IPS-18a (cell line): ENCODE measurements at regions not wholly inside any gene's neighbourhood (a gene's known extent, or its start where the extent isn't known, plus 50 kb on each side); places are given as distances from the start of the nearest gene placed in this dataset.

ENCODE experiments used
- H3K27ac ChIP-seq: one replicate; pipeline ENCODE4 v1.5.1; 2013; ENCODE audit warnings: low read length
- H3K27me3 ChIP-seq: one replicate; pipeline ENCODE4 v1.6.1; 2013; ENCODE audit warnings: mild to moderate bottlenecking, low read length; ENCODE audit not compliant: control insufficient read depth, insufficient read depth
- H3K36me3 ChIP-seq: one replicate; pipeline ENCODE4 v1.6.1; 2013; ENCODE audit warnings: low read depth, low read length; ENCODE audit not compliant: control insufficient read depth
- H3K4me1 ChIP-seq: one replicate; pipeline ENCODE4 v1.6.1; 2013; ENCODE audit warnings: low read depth, low read length; ENCODE audit not compliant: control insufficient read depth
- H3K4me3 ChIP-seq: one replicate; pipeline ENCODE4 v1.5.1; 2013; ENCODE audit warnings: low read length
- H3K9ac ChIP-seq: one replicate; pipeline ENCODE4 v1.6.1; 2013; ENCODE audit warnings: mild to moderate bottlenecking, low read length, moderate library complexity
- H3K9me3 ChIP-seq: one replicate; pipeline ENCODE4 v1.6.1; 2013; ENCODE audit warnings: low read depth, low read length; ENCODE audit not compliant: control insufficient read depth

DNA sequence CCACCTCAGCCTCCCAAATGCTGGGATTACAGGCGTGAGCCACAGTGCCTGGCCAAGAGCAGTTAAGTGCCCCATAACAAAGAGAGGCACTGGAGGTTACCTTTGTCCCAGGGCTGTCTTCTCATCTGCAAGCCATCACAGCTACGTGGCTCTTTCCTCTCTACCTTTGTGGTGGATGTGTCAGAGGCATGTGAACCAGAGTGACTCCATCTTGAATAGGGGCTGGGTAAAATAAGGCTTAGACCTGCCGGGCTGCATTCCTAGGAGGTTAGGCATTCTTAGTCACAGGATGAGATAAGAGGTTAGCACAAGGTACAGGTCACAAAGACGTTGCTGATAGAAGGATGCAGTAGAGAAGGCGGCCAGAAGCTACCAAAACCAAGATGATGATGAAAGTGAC, 59.4 kb upstream of the POU2F1 start:
- Histone ChIP-seq H3K9me3 (no peaks in the 10 kb centered on the region), H3K36me3 (no peaks in the 10 kb centered on the region), H3K27me3 (no peaks in the 10 kb centered on the region), H3K27ac (no peak overlapping the region), H3K4me1 (peaks cover 53% of the 10 kb centered on the region), H3K4me3 (no peak overlapping the region), H3K9ac (no peak overlapping the region)

GRCh38 chr1:167161762-167162161, 58.9 kb upstream of the POU2F1 start:
- Histone ChIP-seq H3K36me3 (no peaks in the 10 kb centered on the region), H3K27me3 (no peaks in the 10 kb centered on the region), H3K9ac (no peak overlapping the region), H3K27ac (no peak overlapping the region), H3K4me1 (peaks cover 59% of the 10 kb centered on the region), H3K9me3 (no peaks in the 10 kb centered on the region), H3K4me3 (no peak overlapping the region)

GRCh38 chr1:167165219-167165618, 55.5 kb upstream of the POU2F1 start:
- H3K4me3 ChIP-seq = no peak overlapping the region
- no peaks in the 10 kb centered on the region for H3K9me3 ChIP-seq
- H3K36me3 ChIP-seq = no peaks in the 10 kb centered on the region
- no peak overlapping the region for H3K9ac ChIP-seq
- no peaks in the 10 kb centered on the region for H3K27me3 ChIP-seq
- peaks cover 41% of the 10 kb centered on the region for H3K4me1 ChIP-seq
- no peak overlapping the region for H3K27ac ChIP-seq

DNA sequence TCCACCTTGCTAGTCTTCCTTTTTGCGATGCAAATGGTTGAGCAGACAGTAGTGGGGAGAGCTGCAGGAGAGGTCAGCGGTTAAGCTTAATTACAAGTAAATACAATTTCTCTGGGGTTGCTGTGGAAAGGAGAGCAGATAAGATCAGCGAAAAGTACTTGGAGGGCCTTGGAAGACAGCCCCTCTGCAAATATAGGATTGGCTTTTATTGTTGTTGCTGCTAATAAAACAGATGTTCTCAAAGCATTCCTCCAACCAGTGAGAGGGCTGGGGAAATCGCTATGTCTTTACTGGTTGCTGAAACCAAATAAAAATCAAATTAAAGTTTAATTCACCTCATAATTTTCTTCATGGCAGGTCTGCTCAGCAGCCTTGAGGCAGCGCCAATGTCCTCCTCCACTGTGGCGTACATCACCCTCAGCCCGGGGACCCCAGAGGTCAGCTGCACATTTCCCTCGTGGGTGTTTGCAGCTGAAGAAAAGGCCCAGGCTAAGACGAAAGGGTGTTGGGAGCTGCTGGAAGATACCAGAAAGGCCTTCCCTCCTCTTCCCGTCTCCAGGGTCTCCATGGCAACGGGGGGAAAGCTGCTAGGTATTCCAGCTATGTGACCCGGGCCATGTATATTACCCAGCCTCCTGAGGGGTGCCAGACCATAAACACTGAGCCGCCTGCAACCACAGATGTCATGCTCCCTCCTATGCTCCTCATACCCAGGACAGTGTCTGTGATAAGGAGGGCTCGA, 54.6 kb upstream of the POU2F1 start:
- H3K4me3 ChIP-seq = peak overlapping the region; percentile 48
- H3K9me3 ChIP-seq = no peaks in the 10 kb centered on the region
- H3K9ac ChIP-seq = peak overlapping the region; percentile 60
- H3K4me1 ChIP-seq = peaks cover 41% of the 10 kb centered on the region
- H3K36me3 ChIP-seq = no peaks in the 10 kb centered on the region
- H3K27ac ChIP-seq = peak overlapping the region; percentile 83
- no peaks in the 10 kb centered on the region for H3K27me3 ChIP-seq

DNA sequence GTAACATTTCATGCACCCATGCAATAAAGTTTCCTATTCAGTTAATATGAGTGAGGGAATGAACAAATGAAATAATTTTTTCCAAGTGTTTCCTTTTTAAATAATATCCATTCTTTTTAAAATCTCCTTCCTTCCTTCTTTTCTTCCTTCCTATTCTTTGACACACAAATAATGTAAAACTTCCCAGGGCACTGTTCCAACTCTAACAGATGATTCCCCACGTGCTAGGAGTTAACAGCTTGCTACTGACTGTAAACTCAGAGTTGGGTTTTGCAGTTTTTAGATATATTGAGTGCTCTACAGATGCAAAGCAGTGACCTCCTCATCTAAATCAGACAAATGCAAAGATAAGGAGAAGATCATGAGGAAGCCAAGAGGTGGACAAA, 54.0 kb upstream of the POU2F1 start:
- H3K4me1 ChIP-seq = peaks cover 41% of the 10 kb centered on the region
- H3K27me3 ChIP-seq = no peaks in the 10 kb centered on the region
- H3K9ac ChIP-seq = no peak overlapping the region
- H3K9me3 ChIP-seq = no peaks in the 10 kb centered on the region
- no peak overlapping the region for H3K27ac ChIP-seq
- no peak overlapping the region for H3K4me3 ChIP-seq
- H3K36me3 ChIP-seq = no peaks in the 10 kb centered on the region

DNA sequence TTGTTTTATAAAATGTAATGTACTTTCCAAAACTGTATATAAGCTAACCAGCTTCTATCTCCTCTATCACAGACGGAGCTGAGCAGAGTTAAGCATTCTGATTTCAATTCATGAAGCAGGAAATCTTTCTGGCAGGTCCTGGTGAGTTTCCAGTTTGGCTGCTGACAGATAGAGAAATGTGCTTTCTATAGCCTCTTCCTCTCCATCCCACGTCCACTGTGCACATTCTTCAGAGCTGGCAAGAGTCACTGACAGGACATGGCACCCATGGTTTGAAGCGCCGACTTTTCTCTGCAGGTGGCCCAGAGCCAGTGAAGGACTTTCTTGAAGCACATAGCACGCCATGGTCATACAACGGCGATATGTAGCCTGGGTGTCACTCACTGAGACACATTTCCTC, 52.3 kb upstream of the POU2F1 start:
- Histone ChIP-seq H3K4me1 (peaks cover 28% of the 10 kb centered on the region), H3K4me3 (no peak overlapping the region), H3K27ac (no peak overlapping the region), H3K9me3 (no peaks in the 10 kb centered on the region), H3K27me3 (no peaks in the 10 kb centered on the region), H3K36me3 (no peaks in the 10 kb centered on the region), H3K9ac (no peak overlapping the region)

DNA sequence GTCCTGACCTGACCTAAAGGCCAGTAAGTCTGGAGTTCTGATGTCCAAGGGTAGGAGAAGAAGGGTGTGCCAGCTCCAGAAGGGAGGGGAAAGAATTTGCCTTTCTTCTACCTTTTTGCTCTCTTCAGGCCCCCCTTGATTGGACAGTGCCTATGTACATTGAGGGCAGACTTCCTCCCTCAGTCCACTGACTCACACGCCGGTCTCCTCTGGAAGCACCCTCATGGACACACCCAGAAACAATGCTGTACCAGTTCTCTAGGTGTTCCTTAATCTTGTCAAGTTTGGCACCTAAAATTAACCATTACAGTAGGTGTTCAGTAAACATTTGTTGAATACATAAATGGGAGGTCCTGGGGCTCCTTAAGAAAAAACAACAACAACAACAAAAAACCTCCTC, 51.0 kb upstream of the POU2F1 start:
- Histone ChIP-seq H3K4me3 (no peak overlapping the region), H3K4me1 (peaks cover 33% of the 10 kb centered on the region), H3K27ac (no peak overlapping the region), H3K27me3 (no peaks in the 10 kb centered on the region), H3K9ac (no peak overlapping the region), H3K9me3 (no peaks in the 10 kb centered on the region), H3K36me3 (no peaks in the 10 kb centered on the region)
